B cell (primary cell): ENCODE measurements at regions not wholly inside any gene's neighbourhood (a gene's known extent, or its start where the extent isn't known, plus 50 kb on each side); places are given as distances from the start of the nearest gene placed in this dataset.

Experiments
- ATAC-seq: fragments of 200-7000 bp; cut with Tn5 transposase; one replicate; pipeline ENCODE4 v1.10.0; 2021; ENCODE audit warnings: low read depth, mild to moderate bottlenecking, moderate number of reproducible peaks, moderate library complexity
- CTCF ChIA-PET: fragments of 350-600 bp; sonication (Branson Sonifier 250); formaldehyde crosslinking; loops from one replicate; lab custom pipeline; 2021; ENCODE audit warnings: antibody characterized with exemption, inconsistent platforms; lab: Charles Lee
- POLR2A ChIA-PET: fragments of 350-600 bp; sonication (Branson Sonifier 250); formaldehyde crosslinking; loops from one replicate; lab custom pipeline; 2021; ENCODE audit warnings: antibody characterized with exemption; lab: Charles Lee
- DNase-seq: peaks from one replicate; pipeline ENCODE4 v3.0.0; 2013
- H2AFZ ChIP-seq: 2 replicates; pipeline ENCODE4 v1.6.1; 2012; ENCODE audit warnings: mild to moderate bottlenecking, low read depth, low read length; ENCODE audit not compliant: insufficient read depth, poor library complexity, severe bottlenecking
- H3K27ac ChIP-seq, 2 donors: 1 replicate in 1 of 2; 2 replicates in 1 of 2; pipeline ENCODE4 v1.5.1; 2012 to 2013; ENCODE audit warnings: low read length in 2 of 2, mild to moderate bottlenecking in 2 of 2, moderate library complexity in 1 of 2
- H3K27me3 ChIP-seq, 4 experiments: fragments of 200-600 bp in 1 of 4; sonication (generic) in 1 of 4; replicated peaks in 1 of 4; 1 replicate in 2 of 4; 2 replicates in 2 of 4; pipeline versions ENCODE4 v1.6.1 to v1.7.0; 2013 to 2016; ENCODE audit warnings: low read length in 3 of 4, mild to moderate bottlenecking in 2 of 4, mixed read lengths in 1 of 4, moderate library complexity in 1 of 4; ENCODE audit not compliant: insufficient read depth in 4 of 4, control insufficient read depth in 3 of 4; ENCODE audit errors: control extremely low read depth in 1 of 4
- H3K36me3 ChIP-seq, 2 experiments: replicated peaks in 1 of 2; 1 replicate in 1 of 2; 2 replicates in 1 of 2; pipeline versions ENCODE4 v1.6.1 to v1.7.1; 2013; ENCODE audit warnings: low read length in 1 of 2; ENCODE audit not compliant: insufficient read depth in 2 of 2, control insufficient read depth in 1 of 2; ENCODE audit errors: control extremely low read depth in 1 of 2, extremely low read depth in 1 of 2
- H3K4me1 ChIP-seq, 2 donors: fragments of 200-600 bp in 1 of 2; sonication (generic) in 1 of 2; 1 replicate in 1 of 2; 2 replicates in 1 of 2; pipeline versions ENCODE4 v1.5.1 to v1.6.1; 2013 to 2017; ENCODE audit warnings: low read length in 2 of 2; ENCODE audit not compliant: control insufficient read depth in 2 of 2, insufficient read depth in 2 of 2
- H3K4me2 ChIP-seq: replicated peaks from 2 replicates; pipeline ENCODE3; 2012; ENCODE audit warnings: mild to moderate bottlenecking, low read depth, low read length; ENCODE audit not compliant: poor library complexity, severe bottlenecking
- H3K4me3 ChIP-seq, 5 experiments: fragments of 200-600 bp in 1 of 5; sonication (generic) in 1 of 5; 1 replicate in 3 of 5; 2 replicates in 2 of 5; pipeline versions ENCODE4 v1.5.1 to v1.7.0; 2011 to 2016; ENCODE audit warnings: low read length in 4 of 5, mild to moderate bottlenecking in 4 of 5, low read depth in 2 of 5, control low read depth in 1 of 5, moderate library complexity in 1 of 5; ENCODE audit not compliant: insufficient read depth in 1 of 5; ENCODE audit errors: control extremely low read depth in 1 of 5, extremely low read depth in 1 of 5
- H3K79me2 ChIP-seq: fragments of 200-600 bp; sonication (generic); one replicate; pipeline ENCODE4 v1.6.0; 2016; ENCODE audit warnings: low read length; ENCODE audit not compliant: control insufficient read depth, insufficient read depth
- H3K9ac ChIP-seq: fragments of 200-600 bp; sonication (generic); 2 replicates; pipeline ENCODE4 v1.6.1; 2017; ENCODE audit warnings: mild to moderate bottlenecking, low read length, moderate library complexity
- H3K9me3 ChIP-seq, 3 donors: one replicate each; pipeline versions ENCODE4 v1.6.1 to v1.7.1; 2013; ENCODE audit warnings: low read length in 2 of 3; ENCODE audit not compliant: control insufficient read depth in 2 of 3, insufficient read depth in 1 of 3; ENCODE audit errors: control extremely low read depth in 1 of 3
- H4K20me1 ChIP-seq: 2 replicates; pipeline ENCODE4 v1.6.0; 2012; ENCODE audit warnings: mild to moderate bottlenecking, low read length; ENCODE audit not compliant: insufficient read depth, control insufficient read depth, poor library complexity, severe bottlenecking
- H3K27ac Mint-ChIP-seq: one replicate; pipeline ENCODE4 v1.8.0; 2021; ENCODE audit warnings: mixed read lengths
- H3K27me3 Mint-ChIP-seq: one replicate; pipeline ENCODE4 v1.8.0; 2021; ENCODE audit warnings: mixed read lengths
- H3K4me1 Mint-ChIP-seq: one replicate; pipeline ENCODE4 v1.8.0; 2021; ENCODE audit warnings: mixed read lengths
- H3K4me3 Mint-ChIP-seq: one replicate; pipeline ENCODE4 v1.8.0; 2021; ENCODE audit warnings: mixed read lengths
- H3K9me3 Mint-ChIP-seq: one replicate; pipeline ENCODE4 v1.8.0; 2022; ENCODE audit warnings: mixed read lengths; ENCODE audit not compliant: insufficient read depth
- CTCF ChIP-seq: fragments of 200-600 bp; IDR thresholded peaks from one replicate; pipeline ENCODE4 v1.8.0; 2022; ENCODE audit warnings: antibody characterized with exemption, mild to moderate bottlenecking
- EZH2 ChIP-seq: IDR thresholded peaks from 2 replicates; pipeline ENCODE4 v1.6.1; 2012; ENCODE audit warnings: borderline replicate concordance, low read depth, mild to moderate bottlenecking, moderate library complexity, low read length; ENCODE audit not compliant: insufficient read depth, poor library complexity, severe bottlenecking
- WGBS: methylation state at CpG from one replicate; pipeline ENCODE4 v1.1.5; 2013; ENCODE audit warnings: missing lambda C conversion rate; ENCODE audit not compliant: insufficient coverage; 5-methylcytosine and 5-hydroxymethylcytosine counted together
- intact Hi-C: fragments of 100-400 bp; cut with micrococcal nuclease; formaldehyde crosslinking; loops from one replicate; pipeline ENCODE4 v1.10.0; 2022

- H3K79me2 ChIP-seq: no peaks in the 10 kb centered on the region
- H3K36me3 ChIP-seq: no peaks in the 10 kb centered on the region
- H4K20me1 ChIP-seq: no peaks in the 10 kb centered on the region
- intact Hi-C loops: no loop called here
- H3K4me3 ChIP-seq: no peak overlapping the region
- Mint-ChIP-seq H3K4me1 (no peaks in the 10 kb centered on the region), H3K27me3 (no peaks in the 10 kb centered on the region), H3K9me3 (no peaks in the 10 kb centered on the region), H3K4me3 (no peak overlapping the region), H3K27ac (no peak overlapping the region)
- ATAC-seq (no peak), DNase-seq (no peak)
- H3K4me2 ChIP-seq: no peak overlapping the region
- TF ChIP-seq CTCF (no peak), EZH2 (no peak)
- H2AFZ ChIP-seq: no peak overlapping the region
- no peak overlapping the region for H3K27ac ChIP-seq
- no peaks in the 10 kb centered on the region for H3K4me1 ChIP-seq
- ChIA-PET POLR2A (no interaction called here), CTCF (no interaction called here)
- H3K27me3 ChIP-seq: no peaks in the 10 kb centered on the region
- WGBS: no CpG with 5 or more reads among the region's 2 CpGs
- H3K9me3 ChIP-seq: no peaks in the 10 kb centered on the region
- H3K9ac ChIP-seq: no peak overlapping the region
Measured at GRCh38 chr12:88867510-88867909, 287.2 kb upstream of the KITLG start.

GRCh38 chr12:88866881-88867280 lies 286.6 kb upstream of the KITLG start:
- no peak for ATAC-seq

More at GRCh38 chr12:88866881-88867280, 286.6 kb upstream of the KITLG start:
- intact Hi-C loops: no loop called here
- H3K36me3 ChIP-seq: no peaks in the 10 kb centered on the region
- no peaks in the 10 kb centered on the region for H3K4me1 ChIP-seq
- H2AFZ ChIP-seq: no peak overlapping the region
- no peak for DNase-seq
- no peak overlapping the region for H3K4me3 ChIP-seq
- no peaks in the 10 kb centered on the region for H3K27me3 ChIP-seq
- ChIA-PET CTCF (no interaction called here), POLR2A (no interaction called here)
- H3K79me2 ChIP-seq: no peaks in the 10 kb centered on the region
- no peak overlapping the region for H3K4me2 ChIP-seq
- Mint-ChIP-seq H3K27ac (no peak overlapping the region), H3K9me3 (no peaks in the 10 kb centered on the region), H3K4me3 (no peak overlapping the region), H3K4me1 (no peaks in the 10 kb centered on the region), H3K27me3 (no peaks in the 10 kb centered on the region)
- no peaks in the 10 kb centered on the region for H3K9me3 ChIP-seq
- no peaks in the 10 kb centered on the region for H4K20me1 ChIP-seq
- no peak overlapping the region for H3K27ac ChIP-seq
- no peak overlapping the region for H3K9ac ChIP-seq
- no peak for TF ChIP-seq CTCF
- TF ChIP-seq EZH2: no peak
- 100% methylated on average over 2 of the region's 4 CpGs for WGBS
